ENCODE measurements at regions not wholly inside any gene's neighbourhood (a gene's known extent, or its start where the extent isn't known, plus 50 kb on each side); places are given as distances from the start of the nearest gene placed in this dataset.

DNA sequence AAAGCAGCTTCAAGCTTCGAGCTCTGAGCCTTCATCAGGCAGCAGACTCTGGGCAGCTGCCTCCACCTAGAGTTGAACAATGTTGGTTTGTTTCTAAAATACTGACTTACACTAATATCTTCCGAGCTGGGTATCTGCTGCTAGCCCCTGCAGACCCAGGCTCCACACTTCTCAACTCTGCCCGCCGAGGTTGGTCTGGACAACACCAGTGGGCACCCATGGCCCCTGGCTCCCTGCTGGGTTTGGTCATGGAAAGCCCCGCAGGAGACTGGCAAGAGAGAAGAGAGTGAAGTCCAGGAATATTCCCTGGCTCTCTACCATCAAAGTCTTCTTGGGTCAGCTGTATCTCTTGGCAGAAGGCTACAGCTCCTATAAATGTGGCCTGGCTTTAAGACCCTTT is 214.2 kb upstream of the TMEM132C start:
- Histone ChIP-seq H3K36me3 (ENCODE audit: control insufficient read depth, insufficient read depth, low read length) (no peaks in the 10 kb centered on the region), H3K4me3 (ENCODE audit: low read depth, low read length) (no peak overlapping the region), H3K27me3 (ENCODE audit: control insufficient read depth, insufficient read depth, low read length) (no peaks in the 10 kb centered on the region)
- ChIA-PET POLR2A (no interaction called here), CTCF (interaction anchor here (1.3 kb wide), 1 partner anchor 13 kb away, joined by 3 read pairs; no protein-coding TSS in a partner anchor)
- TF ChIP-seq, protein P1, sequence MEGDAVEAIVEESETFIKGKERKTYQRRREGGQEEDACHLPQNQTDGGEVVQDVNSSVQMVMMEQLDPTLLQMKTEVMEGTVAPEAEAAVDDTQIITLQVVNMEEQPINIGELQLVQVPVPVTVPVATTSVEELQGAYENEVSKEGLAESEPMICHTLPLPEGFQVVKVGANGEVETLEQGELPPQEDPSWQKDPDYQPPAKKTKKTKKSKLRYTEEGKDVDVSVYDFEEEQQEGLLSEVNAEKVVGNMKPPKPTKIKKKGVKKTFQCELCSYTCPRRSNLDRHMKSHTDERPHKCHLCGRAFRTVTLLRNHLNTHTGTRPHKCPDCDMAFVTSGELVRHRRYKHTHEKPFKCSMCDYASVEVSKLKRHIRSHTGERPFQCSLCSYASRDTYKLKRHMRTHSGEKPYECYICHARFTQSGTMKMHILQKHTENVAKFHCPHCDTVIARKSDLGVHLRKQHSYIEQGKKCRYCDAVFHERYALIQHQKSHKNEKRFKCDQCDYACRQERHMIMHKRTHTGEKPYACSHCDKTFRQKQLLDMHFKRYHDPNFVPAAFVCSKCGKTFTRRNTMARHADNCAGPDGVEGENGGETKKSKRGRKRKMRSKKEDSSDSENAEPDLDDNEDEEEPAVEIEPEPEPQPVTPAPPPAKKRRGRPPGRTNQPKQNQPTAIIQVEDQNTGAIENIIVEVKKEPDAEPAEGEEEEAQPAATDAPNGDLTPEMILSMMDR (IDR thresholded peaks at IDR 0.05; ENCODE audit: insufficient read depth, low read depth, low read length): no peak
- DNase-seq (ENCODE audit: low read depth): no peak

DNA sequence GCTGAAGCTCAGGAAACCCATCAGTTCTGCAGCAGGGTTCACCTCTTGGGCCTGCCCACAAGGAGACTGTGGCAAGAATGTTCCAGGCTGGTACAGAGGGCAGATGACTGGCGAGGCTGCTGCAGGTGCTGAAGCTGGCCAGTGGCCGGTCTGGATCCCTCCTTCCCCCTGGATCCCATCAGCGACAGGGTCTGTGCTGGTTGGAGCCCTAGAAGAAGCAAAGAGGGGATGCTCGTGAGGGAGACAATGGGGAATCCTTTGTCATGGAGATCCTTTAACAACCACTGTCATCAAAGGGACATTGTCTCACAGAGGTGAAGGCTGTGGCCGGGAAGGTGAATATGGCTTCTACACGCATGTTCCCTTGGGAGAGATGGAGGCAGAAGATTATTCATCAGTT is 211.4 kb upstream of the TMEM132C start:
- POLR2A ChIA-PET: no interaction called here

DNA sequence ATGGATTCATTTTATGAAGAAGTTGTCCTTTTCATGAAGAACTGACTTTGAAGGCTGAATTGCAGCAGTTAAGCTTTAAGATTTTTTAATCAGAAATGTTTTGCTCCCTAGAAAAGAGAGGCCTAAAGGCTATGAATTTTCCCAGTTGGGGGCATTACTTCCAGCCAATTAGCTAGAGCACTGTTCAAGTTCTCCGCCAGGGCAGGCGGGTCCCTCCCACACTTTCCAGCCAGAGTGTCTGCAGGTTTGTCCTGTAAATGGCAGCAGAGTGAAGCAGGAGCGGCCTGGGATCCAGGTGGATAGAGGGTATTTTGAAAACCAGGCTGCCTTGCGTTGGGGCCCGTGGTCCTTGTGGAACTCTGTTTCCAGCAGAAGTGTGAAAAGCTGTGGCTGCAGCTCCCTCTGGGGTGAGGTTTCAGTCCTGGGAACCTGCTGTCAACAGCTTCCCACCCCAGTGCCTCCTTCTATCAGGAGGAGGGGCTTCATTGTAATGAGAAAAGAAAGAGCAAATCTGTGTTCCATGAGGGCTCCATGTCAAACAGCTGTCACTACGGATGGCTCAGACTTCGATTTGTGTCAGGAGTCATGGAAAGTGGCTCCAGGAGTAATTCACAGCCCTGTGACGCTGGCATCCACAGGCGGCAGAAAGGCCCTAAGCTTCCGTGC is 210.7 kb upstream of the TMEM132C start:
- Histone ChIP-seq H3K27me3 (ENCODE audit: control insufficient read depth, insufficient read depth, low read length) (no peaks in the 10 kb centered on the region), H3K4me3 (ENCODE audit: low read depth, low read length) (no peak overlapping the region), H3K36me3 (ENCODE audit: control insufficient read depth, insufficient read depth, low read length) (no peaks in the 10 kb centered on the region)
- TF ChIP-seq, protein P1 (IDR thresholded peaks at IDR 0.05; ENCODE audit: insufficient read depth, low read depth, low read length): no peak
- POLR2A ChIA-PET: interaction anchor here (0.7 kb wide), 1 partner anchor 946 kb away, joined by 3 read pairs; no protein-coding TSS in a partner anchor
- CTCF ChIA-PET: interaction anchor here (2.0 kb wide), 1 partner anchor 13 kb away, joined by 8 read pairs; no protein-coding TSS in a partner anchor
- no peak for DNase-seq (ENCODE audit: low read depth)

More for the DNA sequence above, 211.4 kb upstream of the TMEM132C start:
- H3K36me3 ChIP-seq (ENCODE audit: control insufficient read depth, insufficient read depth, low read length): no peaks in the 10 kb centered on the region
- H3K27me3 ChIP-seq (ENCODE audit: control insufficient read depth, insufficient read depth, low read length): no peaks in the 10 kb centered on the region
- DNase-seq (ENCODE audit: low read depth): no peak
- TF ChIP-seq, protein P1 (IDR thresholded peaks at IDR 0.05; ENCODE audit: insufficient read depth, low read depth, low read length): no peak
- no peak overlapping the region for H3K4me3 ChIP-seq (ENCODE audit: low read depth, low read length)
- CTCF ChIA-PET: no interaction called here

DNA sequence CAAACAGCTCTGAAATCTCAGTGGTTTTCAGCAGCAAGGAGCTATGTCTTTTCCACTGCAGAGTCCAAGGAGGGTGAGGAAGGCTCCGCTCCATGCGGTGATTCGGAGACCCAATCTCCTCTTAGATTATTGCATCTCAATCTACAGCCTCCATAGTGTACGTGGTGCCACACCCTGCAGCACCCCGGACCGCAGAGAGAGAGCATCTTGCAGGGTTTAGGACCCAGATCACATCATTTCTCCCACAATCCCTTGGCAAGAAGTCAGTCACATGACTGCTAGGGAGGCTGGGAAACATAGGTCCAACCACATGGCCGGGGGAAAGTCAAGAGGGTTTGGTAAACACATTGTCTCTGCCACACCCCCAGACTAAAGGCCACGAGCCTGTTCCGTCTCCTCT is 209.4 kb upstream of the TMEM132C start:
- CTCF ChIA-PET: interaction anchor here (2.0 kb wide), 1 partner anchor 11 kb away, joined by 8 read pairs; no protein-coding TSS in a partner anchor
- POLR2A ChIA-PET: no interaction called here
- H3K27me3 ChIP-seq (ENCODE audit: control insufficient read depth, insufficient read depth, low read length): no peaks in the 10 kb centered on the region
- H3K36me3 ChIP-seq (ENCODE audit: control insufficient read depth, insufficient read depth, low read length): no peaks in the 10 kb centered on the region
- TF ChIP-seq, protein P1 (IDR thresholded peaks at IDR 0.05; ENCODE audit: insufficient read depth, low read depth, low read length): no peak
- DNase-seq (ENCODE audit: low read depth): no peak
- H3K4me3 ChIP-seq (ENCODE audit: low read depth, low read length): no peak overlapping the region

DNA sequence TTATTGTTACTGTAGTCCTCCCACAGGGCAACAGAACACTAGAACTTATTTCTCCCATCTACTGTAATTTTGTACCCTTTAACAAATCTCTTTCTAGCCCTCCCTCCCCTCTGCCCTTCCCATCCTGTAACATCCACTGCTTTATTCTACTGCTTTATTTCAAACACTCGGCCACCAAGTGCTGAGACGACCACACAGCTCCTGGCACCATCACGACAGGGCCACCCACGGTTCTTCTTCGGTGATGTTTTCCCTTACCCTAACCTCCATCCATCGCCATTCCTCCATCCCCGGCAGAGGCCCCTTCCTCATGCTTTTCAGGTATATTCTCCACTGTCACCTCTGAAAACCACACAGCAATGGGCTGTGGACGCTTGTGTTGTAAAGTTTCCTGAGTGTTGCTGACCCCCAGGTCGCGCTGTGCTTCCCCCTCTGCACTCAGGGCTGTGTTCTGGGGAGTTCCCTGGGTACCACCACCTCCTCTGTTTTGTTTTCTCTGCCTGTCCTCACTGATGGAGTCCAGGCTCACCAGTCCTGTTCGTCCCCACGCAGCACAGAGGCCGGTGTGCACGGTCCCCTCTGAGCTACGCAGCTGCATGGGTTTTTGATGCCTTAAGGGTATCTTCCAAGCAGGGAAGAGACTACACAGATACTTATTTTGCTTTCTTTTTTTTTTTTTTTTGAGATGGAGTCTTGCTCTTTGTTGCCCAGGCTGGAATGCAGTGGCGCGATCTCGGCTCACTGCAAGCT is 207.2 kb upstream of the TMEM132C start:
- TF ChIP-seq, protein P1 (IDR thresholded peaks at IDR 0.05; ENCODE audit: insufficient read depth, low read depth, low read length): no peak
- no peaks in the 10 kb centered on the region for H3K36me3 ChIP-seq (ENCODE audit: control insufficient read depth, insufficient read depth, low read length)
- DNase-seq (ENCODE audit: low read depth): no peak
- H3K27me3 ChIP-seq (ENCODE audit: control insufficient read depth, insufficient read depth, low read length): no peaks in the 10 kb centered on the region
- ChIA-PET POLR2A (no interaction called here), CTCF (interaction anchor here (1.7 kb wide), 1 partner anchor 10 kb away, joined by 7 read pairs; no protein-coding TSS in a partner anchor)
- H3K4me3 ChIP-seq (ENCODE audit: low read depth, low read length): no peak overlapping the region
